Activated naive CD4-positive, alpha-beta T cell treated with anti-CD3 and anti-CD28 coated beads, Interleukin-2, amount 50 U/mL, for 24 hours (primary cell): ENCODE measurements at regions not wholly inside any gene's neighbourhood (a gene's known extent, or its start where the extent isn't known, plus 50 kb on each side); places are given as distances from the start of the nearest gene placed in this dataset.
"Not testable (repeated sequence)": the region's sequence is repeated elsewhere in the genome, so short reads cannot be mapped to it uniquely, and the experiment has no call there.

ENCODE experiments used
- H3K27ac Mint-ChIP-seq: one replicate; pipeline ENCODE4 v1.8.0; 2021; ENCODE audit warnings: mild to moderate bottlenecking, mixed read lengths
- H3K27me3 Mint-ChIP-seq: one replicate; pipeline ENCODE4 v1.8.0; 2021; ENCODE audit warnings: mixed read lengths
- H3K36me3 Mint-ChIP-seq: one replicate; pipeline ENCODE4 v1.8.0; 2021; ENCODE audit warnings: mixed read lengths
- H3K4me1 Mint-ChIP-seq: one replicate; pipeline ENCODE4 v1.8.0; 2021; ENCODE audit warnings: mixed read lengths
- H3K4me3 Mint-ChIP-seq: one replicate; pipeline ENCODE4 v1.8.0; 2021; ENCODE audit warnings: mild to moderate bottlenecking, mixed read lengths
- H3K9me3 Mint-ChIP-seq: one replicate; pipeline ENCODE4 v1.8.0; 2021; ENCODE audit warnings: mixed read lengths

DNA sequence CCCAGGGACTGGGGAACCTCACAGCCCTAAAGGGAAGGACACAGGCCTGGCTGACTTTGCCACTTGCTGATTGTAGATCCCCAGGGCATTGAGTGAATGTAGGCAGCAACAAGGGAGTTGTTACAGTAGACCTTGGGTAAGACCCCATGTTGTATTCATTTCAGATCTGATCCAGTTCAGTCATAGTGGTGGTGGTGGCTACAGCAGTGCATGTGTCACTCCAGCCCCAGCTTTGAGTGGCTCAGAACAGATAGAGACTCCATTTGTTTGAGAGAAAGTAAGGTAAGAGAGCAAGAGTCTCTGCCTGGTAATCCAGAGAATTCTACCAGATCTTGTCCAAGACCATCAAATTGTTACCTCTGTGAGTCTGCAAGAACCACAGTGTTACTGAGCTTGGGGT, 278.7 kb upstream of the SATB1 start:
- H3K4me3 Mint-ChIP-seq: no peak overlapping the region
- peaks cover 15% of the 10 kb centered on the region for H3K4me1 Mint-ChIP-seq
- H3K27me3 Mint-ChIP-seq: no peaks in the 10 kb centered on the region
- H3K9me3 Mint-ChIP-seq: peaks cover 36% of the 10 kb centered on the region
- peaks cover 16% of the 10 kb centered on the region for H3K36me3 Mint-ChIP-seq
- H3K27ac Mint-ChIP-seq: peak overlapping the region; percentile 17

GRCh38 chr3:18693588-18694329, 268.6 kb upstream of the SATB1 start:
- H3K27me3 Mint-ChIP-seq, H3K4me1 Mint-ChIP-seq, H3K4me3 Mint-ChIP-seq, H3K27ac Mint-ChIP-seq, H3K9me3 Mint-ChIP-seq, H3K36me3 Mint-ChIP-seq: not testable (repeated sequence)

DNA sequence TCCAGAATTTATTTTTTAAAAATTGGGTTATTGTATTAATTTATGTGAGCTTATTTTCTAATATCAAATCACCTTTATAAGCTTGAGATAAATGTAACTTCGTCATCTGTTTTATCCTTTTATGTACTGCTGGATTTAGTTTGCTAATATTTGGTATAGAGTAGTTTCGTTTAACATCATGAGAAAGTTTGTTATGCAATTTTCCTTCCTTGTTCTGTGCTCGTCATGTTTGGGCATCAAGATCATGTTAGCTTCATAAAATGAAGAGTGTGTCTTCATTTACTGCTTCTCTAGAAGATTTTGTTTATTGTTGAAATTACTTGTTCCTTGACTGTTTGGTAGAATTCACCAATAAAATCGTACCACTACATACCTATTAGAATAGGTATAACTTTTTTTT, 262.1 kb upstream of the SATB1 start:
- Mint-ChIP-seq H3K9me3 (peaks cover 11% of the 10 kb centered on the region), H3K4me1 (peaks cover 22% of the 10 kb centered on the region), H3K27me3 (no peaks in the 10 kb centered on the region), H3K4me3 (no peak overlapping the region), H3K36me3 (peaks cover 3% of the 10 kb centered on the region), H3K27ac (no peak overlapping the region)

- no peak overlapping the region for H3K27ac Mint-ChIP-seq
- no peak overlapping the region for H3K4me3 Mint-ChIP-seq
- H3K4me1 Mint-ChIP-seq: peaks cover 49% of the 10 kb centered on the region
- no peaks in the 10 kb centered on the region for H3K27me3 Mint-ChIP-seq
- H3K9me3 Mint-ChIP-seq: peaks cover 11% of the 10 kb centered on the region
- H3K36me3 Mint-ChIP-seq: peaks cover 3% of the 10 kb centered on the region
Measured at GRCh38 chr3:18683900-18684299, 258.8 kb upstream of the SATB1 start.

GRCh38 chr3:18681818-18682345, 256.7 kb upstream of the SATB1 start:
- Mint-ChIP-seq H3K4me3 (no peak overlapping the region), H3K27ac (no peak overlapping the region), H3K9me3 (peaks cover 11% of the 10 kb centered on the region), H3K27me3 (no peaks in the 10 kb centered on the region), H3K4me1 (peaks cover 63% of the 10 kb centered on the region), H3K36me3 (peaks cover 3% of the 10 kb centered on the region)

DNA sequence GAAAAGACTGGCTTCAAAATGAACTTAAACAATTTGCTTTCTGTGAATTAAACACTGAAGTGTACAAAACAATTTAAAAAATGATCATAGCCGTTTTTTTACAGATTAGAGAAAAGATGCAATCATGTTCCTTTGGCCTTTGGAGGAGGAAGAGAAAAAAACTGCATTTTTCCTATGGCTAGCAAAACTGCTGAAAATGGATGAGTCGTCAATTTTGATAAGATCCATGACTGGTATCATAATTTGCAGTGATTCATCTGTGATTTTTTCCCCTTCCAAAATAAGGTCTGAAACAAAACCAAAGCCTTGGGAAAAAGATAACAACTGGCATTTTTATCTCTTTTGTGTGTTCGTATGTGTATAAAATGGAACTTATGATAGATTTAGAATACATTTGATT, 255.6 kb upstream of the SATB1 start:
- no peak overlapping the region for H3K4me3 Mint-ChIP-seq

GRCh38 chr3:18679238-18679637, 254.1 kb upstream of the SATB1 start:
- H3K27ac Mint-ChIP-seq: peak overlapping the region; percentile 69
- peak overlapping the region; percentile 54 for H3K4me3 Mint-ChIP-seq
- no peaks in the 10 kb centered on the region for H3K27me3 Mint-ChIP-seq
- peaks cover 2% of the 10 kb centered on the region for H3K36me3 Mint-ChIP-seq
- peaks cover 11% of the 10 kb centered on the region for H3K9me3 Mint-ChIP-seq
- H3K4me1 Mint-ChIP-seq: peaks cover 74% of the 10 kb centered on the region

More for the DNA sequence above, 255.6 kb upstream of the SATB1 start:
- peaks cover 3% of the 10 kb centered on the region for H3K36me3 Mint-ChIP-seq
- peaks cover 11% of the 10 kb centered on the region for H3K9me3 Mint-ChIP-seq
- H3K27me3 Mint-ChIP-seq: no peaks in the 10 kb centered on the region
- H3K4me1 Mint-ChIP-seq: peaks cover 65% of the 10 kb centered on the region
- H3K27ac Mint-ChIP-seq: no peak overlapping the region

GRCh38 chr3:18675197-18675596, 250.1 kb upstream of the SATB1 start:
- Mint-ChIP-seq H3K9me3 (no peaks in the 10 kb centered on the region), H3K27me3 (no peaks in the 10 kb centered on the region), H3K4me3 (no peak overlapping the region), H3K27ac (peak overlapping the region; percentile 71), H3K36me3 (no peaks in the 10 kb centered on the region), H3K4me1 (peaks cover 71% of the 10 kb centered on the region)

GRCh38 chr3:18672561-18672960, 247.4 kb upstream of the SATB1 start:
- Mint-ChIP-seq H3K4me1 (peaks cover 59% of the 10 kb centered on the region), H3K27me3 (no peaks in the 10 kb centered on the region), H3K4me3 (peak overlapping the region; percentile 26), H3K27ac (peak overlapping the region; percentile 32), H3K36me3 (no peaks in the 10 kb centered on the region), H3K9me3 (peaks cover 5% of the 10 kb centered on the region)

DNA sequence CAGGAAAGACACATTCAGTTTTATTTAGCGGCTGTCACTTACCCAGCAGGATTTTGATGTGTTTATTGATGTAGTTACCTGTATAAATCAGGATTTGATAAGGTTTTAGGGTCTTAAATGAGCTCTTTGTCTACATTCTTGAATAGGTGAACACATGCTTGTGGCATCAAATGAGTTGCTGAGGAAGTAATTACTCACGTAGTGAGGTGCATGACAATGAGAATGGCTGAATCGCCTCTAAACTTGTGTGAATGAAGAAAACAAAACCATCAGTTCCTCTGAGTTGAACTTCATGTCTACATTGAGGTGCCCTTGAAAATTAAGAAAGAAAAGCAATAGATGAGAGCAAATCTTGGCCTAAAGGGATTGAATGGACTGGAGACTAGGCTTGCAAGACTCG, 245.6 kb upstream of the SATB1 start:
- Mint-ChIP-seq H3K9me3 (peaks cover 5% of the 10 kb centered on the region), H3K27ac (no peak overlapping the region), H3K4me3 (no peak overlapping the region), H3K27me3 (no peaks in the 10 kb centered on the region), H3K36me3 (no peaks in the 10 kb centered on the region), H3K4me1 (peaks cover 46% of the 10 kb centered on the region)

- Mint-ChIP-seq H3K4me1 (peaks cover 37% of the 10 kb centered on the region), H3K9me3 (peaks cover 5% of the 10 kb centered on the region), H3K27ac (no peak overlapping the region), H3K4me3 (no peak overlapping the region), H3K36me3 (no peaks in the 10 kb centered on the region), H3K27me3 (no peaks in the 10 kb centered on the region)
Measured at GRCh38 chr3:18669374-18669773, 244.2 kb upstream of the SATB1 start.

DNA sequence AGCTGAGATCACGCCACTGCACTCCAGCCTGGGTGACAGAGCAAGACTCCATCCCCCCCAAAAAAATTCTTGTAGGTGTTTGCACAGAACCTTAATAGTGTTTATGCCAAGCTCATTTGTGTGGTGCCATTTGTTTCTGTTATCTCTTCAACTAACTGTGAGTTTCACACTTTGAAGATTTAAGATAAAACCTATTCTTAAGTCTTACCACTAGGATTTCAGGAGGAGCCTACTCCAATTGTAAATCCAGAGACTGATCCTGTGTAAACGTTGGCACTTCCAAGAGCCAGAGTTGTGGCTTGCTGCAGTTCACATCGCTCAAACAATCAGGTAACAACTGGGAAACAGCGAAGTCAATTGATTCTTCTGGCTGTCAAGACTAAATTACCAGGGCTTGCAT, 242.4 kb upstream of the SATB1 start:
- peaks cover 5% of the 10 kb centered on the region for H3K9me3 Mint-ChIP-seq
- no peaks in the 10 kb centered on the region for H3K27me3 Mint-ChIP-seq
- no peak overlapping the region for H3K4me3 Mint-ChIP-seq
- no peaks in the 10 kb centered on the region for H3K36me3 Mint-ChIP-seq
- peaks cover 30% of the 10 kb centered on the region for H3K4me1 Mint-ChIP-seq
- H3K27ac Mint-ChIP-seq: no peak overlapping the region

- Mint-ChIP-seq H3K4me1 (peaks cover 27% of the 10 kb centered on the region), H3K4me3 (no peak overlapping the region), H3K27me3 (no peaks in the 10 kb centered on the region), H3K27ac (no peak overlapping the region), H3K9me3 (peaks cover 5% of the 10 kb centered on the region), H3K36me3 (no peaks in the 10 kb centered on the region)
Measured at GRCh38 chr3:18666655-18667054, 241.5 kb upstream of the SATB1 start.

DNA sequence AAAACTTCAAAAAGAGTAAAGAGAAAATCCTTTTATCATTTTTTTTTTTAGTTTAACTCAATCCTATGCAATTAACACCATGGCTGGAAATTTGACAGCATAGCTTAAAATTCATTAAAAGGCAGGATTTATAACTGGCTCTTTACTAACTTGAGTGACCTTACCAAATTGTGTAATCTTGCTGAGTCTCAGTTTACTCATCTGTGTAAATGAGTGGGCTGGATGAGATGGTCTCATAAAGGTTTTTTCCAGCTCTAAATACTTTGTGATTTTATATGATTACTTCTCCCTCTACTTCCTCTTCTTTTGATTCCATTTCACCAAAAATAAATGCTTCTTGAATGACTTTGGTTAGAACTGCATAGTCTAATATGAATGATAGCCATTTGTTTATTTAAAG, 234.9 kb upstream of the SATB1 start:
- peaks cover 4% of the 10 kb centered on the region for H3K9me3 Mint-ChIP-seq
- H3K4me1 Mint-ChIP-seq: peaks cover 45% of the 10 kb centered on the region
- no peak overlapping the region for H3K27ac Mint-ChIP-seq
- H3K36me3 Mint-ChIP-seq: no peaks in the 10 kb centered on the region
- no peak overlapping the region for H3K4me3 Mint-ChIP-seq
- no peaks in the 10 kb centered on the region for H3K27me3 Mint-ChIP-seq

DNA sequence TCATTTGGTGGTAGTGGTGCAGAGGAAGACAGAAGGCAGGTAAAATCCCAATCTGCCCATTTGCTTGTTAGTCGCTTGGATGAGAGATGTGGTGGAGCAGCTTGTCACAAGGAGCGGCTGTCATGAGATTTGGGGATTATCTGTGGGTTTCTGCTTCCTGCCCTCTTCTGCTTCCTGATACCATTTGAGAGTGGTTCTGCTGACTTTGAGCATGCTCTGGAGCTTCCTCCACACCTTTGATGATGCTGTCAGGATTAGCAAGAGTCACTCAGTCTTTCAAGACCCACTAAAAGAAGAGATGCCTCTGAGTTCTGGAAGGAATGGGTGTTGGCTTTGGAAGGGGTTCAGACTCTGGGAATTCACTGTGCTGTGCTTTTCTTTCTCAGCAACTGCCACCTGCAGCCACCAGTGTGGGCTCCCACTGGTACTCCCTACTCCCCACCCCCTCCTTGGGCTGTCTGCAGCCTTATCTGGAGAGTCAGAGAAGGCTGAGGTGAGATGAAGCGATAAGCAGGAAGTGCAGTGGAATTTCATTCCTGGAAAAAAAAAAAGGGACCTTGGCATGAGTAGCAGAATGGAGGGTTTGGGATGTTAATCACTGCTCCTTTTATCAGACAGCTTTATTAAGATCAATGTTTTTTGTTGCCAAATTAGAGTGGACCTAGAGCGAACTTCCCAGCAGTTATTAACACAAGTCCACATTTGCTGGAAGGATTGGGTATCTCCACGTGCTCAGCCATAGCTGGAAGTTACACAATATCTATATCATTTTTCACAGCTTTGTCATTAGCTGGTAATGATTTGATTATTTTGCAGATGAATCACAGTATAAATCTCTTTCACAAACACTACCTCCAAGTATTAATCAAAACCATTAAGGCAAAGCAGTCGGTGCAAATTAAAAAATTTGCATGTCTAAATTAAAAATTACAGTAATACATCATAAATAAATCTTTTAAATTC, 233.0 kb upstream of the SATB1 start:
- no peaks in the 10 kb centered on the region for H3K27me3 Mint-ChIP-seq
- no peaks in the 10 kb centered on the region for H3K36me3 Mint-ChIP-seq
- H3K9me3 Mint-ChIP-seq: peaks cover 4% of the 10 kb centered on the region
- no peak overlapping the region for H3K4me3 Mint-ChIP-seq
- H3K4me1 Mint-ChIP-seq: peaks cover 45% of the 10 kb centered on the region
- no peak overlapping the region for H3K27ac Mint-ChIP-seq

DNA sequence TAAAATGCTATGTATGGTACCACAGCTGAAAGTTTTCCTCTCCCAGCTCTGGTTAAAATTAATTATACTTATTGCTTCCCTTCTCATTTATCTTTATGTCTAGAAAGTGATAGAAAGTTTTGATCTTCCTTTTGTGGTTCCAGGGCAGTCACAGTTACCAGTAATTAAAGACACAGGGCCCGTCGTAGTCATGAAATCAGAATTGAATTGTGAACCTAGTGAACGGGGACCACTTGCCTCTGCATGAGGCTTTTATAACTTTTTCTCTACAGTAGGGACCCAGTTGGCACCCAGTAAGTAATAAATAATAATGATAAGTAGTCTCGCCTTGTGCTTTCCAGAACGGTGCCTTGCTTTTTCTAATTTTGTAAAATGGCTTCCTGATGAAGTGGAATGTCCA, 231.7 kb upstream of the SATB1 start:
- peak overlapping the region; percentile 56 for H3K27ac Mint-ChIP-seq
- H3K36me3 Mint-ChIP-seq: no peaks in the 10 kb centered on the region
- peaks cover 44% of the 10 kb centered on the region for H3K4me1 Mint-ChIP-seq
- no peak overlapping the region for H3K4me3 Mint-ChIP-seq
- H3K27me3 Mint-ChIP-seq: no peaks in the 10 kb centered on the region
- H3K9me3 Mint-ChIP-seq: peaks cover 4% of the 10 kb centered on the region
